Lower leg skin (tissue), 4 donors: ENCODE measurements at regions not wholly inside any gene's neighbourhood (a gene's known extent, or its start where the extent isn't known, plus 50 kb on each side); places are given as distances from the start of the nearest gene placed in this dataset.

Source experiments
- DNase-seq, 2 donors: peaks; one replicate each; pipeline ENCODE4 v3.0.0-alpha.2; 2019; ENCODE audit warnings: low spot score in 2 of 2
- H3K4me3 ChIP-seq: fragments of 200-600 bp; sonication (generic); 2 replicates; pipeline ENCODE4 v1.5.1; 2017; ENCODE audit warnings: mild to moderate bottlenecking, low read depth; ENCODE audit not compliant: poor library complexity, severe bottlenecking
- POLR2A ChIP-seq, 2 donors: fragments of 450-650 bp; IDR thresholded peaks; one replicate each; pipeline ENCODE4 v1.6.1; 2016 to 2017; ENCODE audit warnings: antibody characterized with exemption in 2 of 2, mild to moderate bottlenecking in 1 of 2, moderate library complexity in 1 of 2
- WGBS, 2 donors: methylation state at CpG; one replicate each; pipeline ENCODE4 v1.1.5; 2018; 5-methylcytosine and 5-hydroxymethylcytosine counted together
- intact Hi-C: fragments of 100-400 bp; cut with DNase I; formaldehyde crosslinking; loops from one replicate; pipeline ENCODE4 v1.15.0; 2023; ENCODE audit warnings: low total_unique reads
- TF ChIP-seq, protein P1 (sequence below), 3 donors: fragments of 450-650 bp; IDR thresholded peaks; one replicate each; pipeline ENCODE4 v1.5.1; 2016; ENCODE audit warnings: antibody characterized with exemption in 3 of 3, mild to moderate bottlenecking in 3 of 3, moderate library complexity in 2 of 3

GRCh38 chr2:59427980-59428379 is 1125.5 kb downstream of the BCL11A start:
- intact Hi-C loops: no loop called here
- 93 to 95% methylated on average over 1 of the region's 1 CpG for WGBS, 2 donors
- TF ChIP-seq, protein P1, sequence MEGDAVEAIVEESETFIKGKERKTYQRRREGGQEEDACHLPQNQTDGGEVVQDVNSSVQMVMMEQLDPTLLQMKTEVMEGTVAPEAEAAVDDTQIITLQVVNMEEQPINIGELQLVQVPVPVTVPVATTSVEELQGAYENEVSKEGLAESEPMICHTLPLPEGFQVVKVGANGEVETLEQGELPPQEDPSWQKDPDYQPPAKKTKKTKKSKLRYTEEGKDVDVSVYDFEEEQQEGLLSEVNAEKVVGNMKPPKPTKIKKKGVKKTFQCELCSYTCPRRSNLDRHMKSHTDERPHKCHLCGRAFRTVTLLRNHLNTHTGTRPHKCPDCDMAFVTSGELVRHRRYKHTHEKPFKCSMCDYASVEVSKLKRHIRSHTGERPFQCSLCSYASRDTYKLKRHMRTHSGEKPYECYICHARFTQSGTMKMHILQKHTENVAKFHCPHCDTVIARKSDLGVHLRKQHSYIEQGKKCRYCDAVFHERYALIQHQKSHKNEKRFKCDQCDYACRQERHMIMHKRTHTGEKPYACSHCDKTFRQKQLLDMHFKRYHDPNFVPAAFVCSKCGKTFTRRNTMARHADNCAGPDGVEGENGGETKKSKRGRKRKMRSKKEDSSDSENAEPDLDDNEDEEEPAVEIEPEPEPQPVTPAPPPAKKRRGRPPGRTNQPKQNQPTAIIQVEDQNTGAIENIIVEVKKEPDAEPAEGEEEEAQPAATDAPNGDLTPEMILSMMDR (IDR thresholded peaks at IDR 0.05): no peak
- TF ChIP-seq POLR2A (IDR thresholded peaks at IDR 0.05): no peak
- H3K4me3 ChIP-seq: no peak overlapping the region
- no peak for DNase-seq

DNA sequence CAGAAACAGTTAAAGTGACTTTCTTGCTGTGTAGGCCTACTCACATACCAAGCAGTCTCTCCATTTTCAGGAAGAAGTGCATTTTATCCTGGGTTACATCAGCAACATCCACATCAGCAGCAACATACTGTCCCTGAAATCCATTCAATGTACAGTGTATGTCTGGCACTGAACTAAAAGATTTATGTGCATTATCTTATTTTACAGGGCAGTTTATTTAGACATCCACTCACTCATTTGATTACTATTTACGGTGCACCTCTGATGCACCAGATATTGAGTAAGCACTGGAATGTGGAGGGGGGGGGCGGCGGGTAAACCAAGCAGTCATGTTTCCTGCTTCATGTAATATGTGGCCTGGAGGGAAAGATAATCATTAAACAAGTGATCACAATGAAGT is 1128.2 kb downstream of the BCL11A start:
- 34 to 42% methylated on average over 3 of the region's 3 CpGs for WGBS, 2 donors
- H3K4me3 ChIP-seq: no peak overlapping the region
- intact Hi-C loops: no loop called here
- TF ChIP-seq, protein P1 (IDR thresholded peaks at IDR 0.05): no peak
- TF ChIP-seq POLR2A (IDR thresholded peaks at IDR 0.05): no peak
- no peak for DNase-seq

DNA sequence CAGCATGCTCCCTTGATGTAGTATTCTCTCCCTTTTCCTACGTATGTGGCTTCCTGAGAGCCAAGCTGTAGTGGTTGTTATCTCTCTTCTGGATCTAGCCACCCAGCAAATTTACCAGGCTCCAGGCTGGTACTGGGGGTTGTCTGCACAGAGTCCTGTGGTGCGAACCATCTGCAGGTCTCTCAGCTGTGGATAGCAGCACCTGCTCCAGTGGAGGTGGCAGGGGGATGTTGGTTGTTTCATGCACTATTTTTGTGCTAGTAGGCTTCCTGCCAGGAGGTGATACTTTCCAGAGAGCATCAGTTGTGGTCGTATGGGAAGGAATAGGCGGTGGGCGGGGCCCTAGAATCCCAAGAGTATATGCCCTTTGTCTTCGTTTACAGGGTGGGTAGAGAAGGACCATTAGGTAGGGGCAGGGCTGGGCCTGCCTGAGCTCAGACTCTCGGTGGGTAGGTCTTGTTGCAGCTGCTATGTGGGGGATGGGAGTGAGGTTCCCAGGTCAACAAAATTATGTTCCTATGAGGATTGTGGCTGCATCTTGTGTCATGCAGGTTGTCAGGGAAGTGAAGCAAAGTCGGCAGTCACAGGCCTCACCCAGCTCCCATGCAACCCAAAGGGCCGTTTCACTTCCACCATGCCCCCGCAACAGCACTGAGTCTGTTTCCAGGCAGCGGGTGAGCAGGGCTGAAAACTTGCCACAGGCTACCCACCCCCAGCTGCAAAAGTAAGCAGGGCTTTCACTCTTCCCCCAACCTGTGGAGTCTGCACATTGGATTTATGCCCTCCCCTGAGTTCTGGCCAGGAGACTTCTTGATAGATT is 1139.5 kb downstream of the BCL11A start:
- no peak overlapping the region for H3K4me3 ChIP-seq
- intact Hi-C loops: no loop called here
- 78 to 86% methylated on average over 11 of the region's 11 CpGs for WGBS, 2 donors
- TF ChIP-seq, protein P1 (IDR thresholded peaks at IDR 0.05): no peak
- no peak for TF ChIP-seq POLR2A (IDR thresholded peaks at IDR 0.05)
- DNase-seq: no peak

DNA sequence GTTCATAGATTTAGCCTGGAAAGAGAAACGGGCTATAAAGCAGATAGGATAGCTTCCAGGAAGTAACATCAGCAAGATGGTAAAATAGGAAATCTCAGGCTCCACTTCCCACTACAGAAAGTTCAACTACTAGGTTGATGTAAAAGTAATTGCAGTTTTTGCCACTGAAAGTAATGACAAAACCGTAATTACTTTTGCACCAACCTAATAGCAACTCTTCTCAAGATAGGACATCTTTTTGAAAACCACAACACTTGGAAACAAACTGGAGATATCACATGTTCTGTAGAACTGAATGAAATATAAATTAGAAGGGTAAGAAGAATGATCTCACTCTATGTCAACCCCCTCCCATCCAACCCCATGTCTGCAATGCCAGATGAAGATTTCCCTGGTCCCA is 1154.3 kb downstream of the BCL11A start:
- WGBS, 2 donors: 91 to 98% methylated on average over 2 of the region's 2 CpGs
- intact Hi-C loops: no loop called here
- no peak for DNase-seq
- no peak overlapping the region for H3K4me3 ChIP-seq
- no peak for TF ChIP-seq POLR2A (IDR thresholded peaks at IDR 0.05)
- TF ChIP-seq, protein P1 (IDR thresholded peaks at IDR 0.05): no peak

DNA sequence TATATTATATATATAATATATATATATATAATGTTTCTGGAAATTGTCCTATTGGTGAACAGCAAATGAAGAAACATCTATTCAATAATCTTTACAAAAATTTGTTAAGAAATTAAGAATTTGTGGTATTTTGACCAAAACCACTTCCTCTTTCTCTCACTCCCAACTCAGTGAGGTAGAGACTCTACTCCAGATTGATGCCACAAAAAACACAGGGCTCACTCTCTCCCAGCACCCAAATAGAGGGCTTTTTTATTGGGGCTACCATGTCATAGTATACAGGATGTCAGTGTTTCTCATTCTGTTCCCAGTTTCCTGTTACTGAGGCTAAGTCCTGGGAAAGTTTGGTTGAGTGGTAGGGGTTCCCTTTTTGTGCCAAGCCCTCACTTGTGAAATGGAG is 1155.4 kb downstream of the BCL11A start:
- no peak for DNase-seq

More for the DNA sequence above, 1155.4 kb downstream of the BCL11A start:
- H3K4me3 ChIP-seq: no peak overlapping the region
- TF ChIP-seq, protein P1 (IDR thresholded peaks at IDR 0.05): no peak
- TF ChIP-seq POLR2A (IDR thresholded peaks at IDR 0.05): no peak
- intact Hi-C loops: no loop called here
